H1 (cell line): ENCODE measurements at regions not wholly inside any gene's neighbourhood (a gene's known extent, or its start where the extent isn't known, plus 50 kb on each side); places are given as distances from the start of the nearest gene placed in this dataset.

Experiments
- CTCF ChIA-PET: fragments of 300-600 bp; sonication (Branson Sonifier 250); formaldehyde crosslinking; loops from one replicate; lab custom pipeline; 2021; ENCODE audit not compliant: partially characterized antibody; lab: Charles Lee
- POLR2A ChIA-PET: fragments of 300-600 bp; sonication (Branson Sonifier 250); formaldehyde crosslinking; loops from one replicate; lab custom pipeline; 2021; ENCODE audit warnings: inconsistent platforms; ENCODE audit not compliant: partially characterized antibody; lab: Charles Lee
- DNase-seq, 2 experiments: peaks; one replicate each; pipeline versions ENCODE4 v3.0.0 to v3.0.0-alpha.2; 2010 to 2022; ENCODE audit warnings: low spot score in 2 of 2, low read depth in 1 of 2, mixed read lengths in 1 of 2
- FAIRE-seq: peaks from 2 replicates; lab custom pipeline; 2011; peaks lifted over from hg19 to GRCh38; lab: Jason Lieb, UNC
- H2AFZ ChIP-seq: 2 replicates; pipeline ENCODE4 v1.8.1; 2012; ENCODE audit warnings: low read length, inconsistent platforms
- H2AK5ac ChIP-seq: 2 replicates; pipeline ENCODE4 v1.6.1; 2013; ENCODE audit warnings: low read depth, low read length
- H2BK120ac ChIP-seq: replicated peaks from 2 replicates; pipeline ENCODE3; 2013; ENCODE audit warnings: low read depth, low read length, inconsistent platforms
- H2BK12ac ChIP-seq: 2 replicates; pipeline ENCODE4 v1.6.1; 2013; ENCODE audit warnings: low read depth, low read length
- H2BK15ac ChIP-seq: 2 replicates; pipeline ENCODE4 v1.6.1; 2013; ENCODE audit warnings: low read length
- H2BK20ac ChIP-seq: 2 replicates; pipeline ENCODE4 v1.6.1; 2013; ENCODE audit warnings: low read length
- H2BK5ac ChIP-seq: 2 replicates; pipeline ENCODE4 v1.6.1; 2013; ENCODE audit warnings: low read depth, low read length
- H3K14ac ChIP-seq: 2 replicates; pipeline ENCODE4 v1.6.1; 2013; ENCODE audit warnings: inconsistent platforms; ENCODE audit not compliant: insufficient read length
- H3K18ac ChIP-seq: 2 replicates; pipeline ENCODE4 v1.6.1; 2013; ENCODE audit warnings: low read length; ENCODE audit errors: extremely low read depth
- H3K23ac ChIP-seq: 2 replicates; pipeline ENCODE4 v1.6.1; 2013; ENCODE audit warnings: inconsistent platforms; ENCODE audit not compliant: insufficient read length
- H3K23me2 ChIP-seq: 2 replicates; pipeline ENCODE4 v1.6.1; 2013; ENCODE audit warnings: low read depth, low read length
- H3K27ac ChIP-seq: 2 replicates; pipeline ENCODE4 v1.6.1; 2011; ENCODE audit warnings: low read depth, low read length, inconsistent platforms
- H3K27me3 ChIP-seq, 4 experiments: replicated peaks in 1 of 4; 1 replicate in 1 of 4; 2 replicates in 3 of 4; pipeline versions ENCODE4 v1.6.1 to v1.8.1; 2011 to 2013; ENCODE audit warnings: low read length in 3 of 4, mild to moderate bottlenecking in 3 of 4, inconsistent platforms in 2 of 4, mixed read lengths in 2 of 4, moderate library complexity in 1 of 4; ENCODE audit not compliant: control insufficient read depth in 3 of 4, insufficient read depth in 3 of 4; ENCODE audit errors: extremely low read depth in 1 of 4
- H3K36me3 ChIP-seq, 4 experiments: 2 replicates each; pipeline versions ENCODE4 v1.6.1 to v1.8.1; 2011 to 2013; ENCODE audit warnings: mild to moderate bottlenecking in 4 of 4, low read length in 3 of 4, moderate library complexity in 2 of 4, control low read depth in 1 of 4, inconsistent platforms in 1 of 4; ENCODE audit not compliant: insufficient read depth in 4 of 4, control insufficient read depth in 2 of 4
- H3K4ac ChIP-seq: replicated peaks from 2 replicates; pipeline ENCODE3; 2013; ENCODE audit warnings: low read length, low read depth, mixed read lengths, inconsistent platforms; ENCODE audit not compliant: insufficient read length
- H3K4me1 ChIP-seq, 4 experiments: replicated peaks in 1 of 4; 1 replicate in 1 of 4; 2 replicates in 3 of 4; pipeline versions ENCODE4 v1.6.1 to v1.8.1; 2011 to 2013; ENCODE audit warnings: low read length in 3 of 4, inconsistent platforms in 2 of 4, mixed read lengths in 1 of 4; ENCODE audit not compliant: insufficient read depth in 4 of 4, control insufficient read depth in 3 of 4
- H3K4me2 ChIP-seq, 2 experiments: 2 replicates each; pipeline versions ENCODE4 v1.6.1 to v1.8.1; 2011 to 2013; ENCODE audit warnings: low read depth in 2 of 2, low read length in 2 of 2, control low read depth in 1 of 2, inconsistent platforms in 1 of 2, mild to moderate bottlenecking in 1 of 2; ENCODE audit not compliant: insufficient read depth in 1 of 2
- H3K4me3 ChIP-seq, 4 experiments: fragments of 200-600, 300-600 bp in 1 of 4; sonication (generic), shearing (Covaris generic), sonication (Bioruptor Twin) in 1 of 4; 2 replicates each; pipeline versions ENCODE4 v1.5.1 to v1.8.1; 2011 to 2016; ENCODE audit warnings: low read length in 4 of 4, low read depth in 3 of 4, control low read depth in 2 of 4, inconsistent platforms in 2 of 4, mild to moderate bottlenecking in 2 of 4, mixed read lengths in 1 of 4, moderate library complexity in 1 of 4; ENCODE audit not compliant: insufficient read depth in 2 of 4; ENCODE audit errors: extremely low read depth in 1 of 4
- H3K56ac ChIP-seq: replicated peaks from 2 replicates; pipeline ENCODE3; 2013; ENCODE audit warnings: low read depth, mild to moderate bottlenecking, mixed read lengths, low read length, inconsistent platforms; ENCODE audit not compliant: insufficient read length
- H3K79me1 ChIP-seq: 2 replicates; pipeline ENCODE4 v1.6.1; 2013; ENCODE audit warnings: low read depth, low read length, control low read depth
- H3K79me2 ChIP-seq, 2 experiments: 2 replicates each; pipeline versions ENCODE4 v1.6.1 to v1.8.1; 2012 to 2013; ENCODE audit warnings: low read length in 2 of 2, mild to moderate bottlenecking in 2 of 2, inconsistent platforms in 1 of 2; ENCODE audit not compliant: insufficient read depth in 2 of 2, control insufficient read depth in 1 of 2
- H3K9ac ChIP-seq, 4 experiments: replicated peaks in 1 of 4; 1 replicate in 1 of 4; 2 replicates in 3 of 4; pipeline versions ENCODE4 v1.6.1 to v1.8.1; 2011 to 2013; ENCODE audit warnings: low read depth in 3 of 4, low read length in 3 of 4, control low read depth in 2 of 4, mild to moderate bottlenecking in 2 of 4, moderate library complexity in 2 of 4, inconsistent platforms in 1 of 4; ENCODE audit errors: extremely low read depth in 1 of 4
- H3K9me3 ChIP-seq, 2 experiments: 2 replicates each; pipeline versions ENCODE4 v1.6.1 to v1.8.1; 2012 to 2013; ENCODE audit warnings: mild to moderate bottlenecking in 2 of 2, moderate library complexity in 2 of 2, control low read depth in 1 of 2, inconsistent platforms in 1 of 2, low read depth in 1 of 2, low read length in 1 of 2, mixed read lengths in 1 of 2; ENCODE audit not compliant: insufficient read depth in 2 of 2
- H4K20me1 ChIP-seq, 2 experiments: replicated peaks in 1 of 2; 2 replicates each; pipeline versions ENCODE3 to v1.8.1; 2011 to 2013; ENCODE audit warnings: inconsistent platforms in 2 of 2, low read length in 2 of 2, mild to moderate bottlenecking in 1 of 2; ENCODE audit not compliant: insufficient read depth in 2 of 2, control insufficient read depth in 1 of 2
- H4K5ac ChIP-seq: 2 replicates; pipeline ENCODE4 v1.6.1; 2013; ENCODE audit warnings: low read length, low read depth, mixed read lengths, inconsistent platforms; ENCODE audit not compliant: insufficient read length
- H4K8ac ChIP-seq: 2 replicates; pipeline ENCODE4 v1.8.0; 2013; ENCODE audit warnings: mild to moderate bottlenecking, moderate library complexity, low read length, inconsistent platforms; ENCODE audit not compliant: insufficient read depth; ENCODE audit errors: extremely low read depth
- H4K91ac ChIP-seq: replicated peaks from 2 replicates; pipeline ENCODE3; 2013; ENCODE audit warnings: low read length, mixed read lengths, inconsistent platforms; ENCODE audit not compliant: insufficient read length
- CHD1 ChIP-seq: IDR thresholded peaks from 2 replicates; pipeline ENCODE4 v1.6.1; 2012; ENCODE audit warnings: low read depth, low read length, improper control_type of control experiment
- EGR1 ChIP-seq: IDR thresholded peaks from 2 replicates; pipeline ENCODE4 v1.6.1; 2011; ENCODE audit warnings: low read depth, low read length, borderline replicate concordance
- POLR2A ChIP-seq, 2 experiments: IDR thresholded peaks; 1 replicate in 1 of 2; 2 replicates in 1 of 2; pipeline ENCODE4 v1.6.1; 2011; ENCODE audit warnings: low read depth in 2 of 2, low read length in 2 of 2, mild to moderate bottlenecking in 2 of 2; ENCODE audit errors: control extremely low read depth in 1 of 2
- SAP30 ChIP-seq: fragments of 300-600 bp; sonication (generic); IDR thresholded peaks from 2 replicates; pipeline ENCODE4 v1.7.1; 2012; ENCODE audit warnings: low read length, moderate library complexity, mild to moderate bottlenecking, inconsistent platforms; ENCODE audit not compliant: insufficient read depth, insufficient replicate concordance
- SIRT6 ChIP-seq: IDR thresholded peaks from one replicate; pipeline ENCODE4 v1.7.1; 2012; ENCODE audit warnings: low read length, inconsistent platforms
- TBP ChIP-seq: IDR thresholded peaks from 2 replicates; pipeline ENCODE4 v1.6.1; 2011; ENCODE audit warnings: low read depth, low read length, improper control_type of control experiment
- WGBS, 2 experiments: shearing (Covaris generic) in 1 of 2; methylation state at CpG; one replicate each; pipeline versions ENCODE4 v1.1.6 to v1.1.7; 2013 to 2015; ENCODE audit warnings: low lambda C conversion rate in 2 of 2, mixed read lengths in 2 of 2, inconsistent platforms in 1 of 2, low coverage in 1 of 2, missing lambda C conversion rate in 1 of 2; ENCODE audit not compliant: insufficient replicate concordance in 2 of 2, insufficient coverage in 1 of 2, insufficient read length in 1 of 2; ENCODE audit errors: extremely low coverage in 1 of 2, missing lambda C conversion rate in 1 of 2; 5-methylcytosine and 5-hydroxymethylcytosine counted together
- TF ChIP-seq, protein P1 (sequence below): IDR thresholded peaks from 2 replicates; pipeline ENCODE4 v1.6.1; 2011; ENCODE audit warnings: low read depth, mild to moderate bottlenecking, low read length; ENCODE audit not compliant: insufficient read depth

DNA sequence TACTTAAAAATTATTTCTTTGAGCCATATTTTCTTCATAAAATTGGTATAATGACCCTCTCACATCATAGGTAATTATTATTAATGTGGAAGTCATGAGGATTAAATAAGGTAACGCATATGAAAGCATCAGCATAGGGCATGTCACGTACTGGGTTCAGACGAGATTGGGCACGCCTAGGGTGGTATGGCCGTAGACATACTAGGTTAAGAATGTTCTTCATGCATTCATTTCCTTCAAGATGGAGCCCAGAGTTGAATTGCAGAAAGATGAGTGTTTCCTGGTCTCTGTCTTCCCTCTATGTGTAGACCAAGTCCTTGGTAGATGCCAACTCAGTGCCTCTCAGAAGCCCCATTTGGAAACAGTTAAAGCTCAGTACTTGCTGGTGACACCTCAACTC, 174.1 kb upstream of the CLINT1 start:
- no peak overlapping the region for H3K9ac ChIP-seq
- no peak overlapping the region for H4K91ac ChIP-seq
- H3K36me3 ChIP-seq = no peaks in the 10 kb centered on the region
- no peak overlapping the region for H3K18ac ChIP-seq
- no peaks in the 10 kb centered on the region for H3K4me1 ChIP-seq
- H3K4me2 ChIP-seq = no peak overlapping the region
- no peaks in the 10 kb centered on the region for H3K23me2 ChIP-seq
- TF ChIP-seq TBP (no peak), SAP30 (no peak), EGR1 (no peak), CHD1 (no peak), SIRT6 (no peak), POLR2A (IDR thresholded peaks at IDR 0.05; ENCODE audit: control extremely low read depth in 1 of 2, low read depth in 2 of 2, low read length in 2 of 2) (no peak)
- TF ChIP-seq, protein P1, sequence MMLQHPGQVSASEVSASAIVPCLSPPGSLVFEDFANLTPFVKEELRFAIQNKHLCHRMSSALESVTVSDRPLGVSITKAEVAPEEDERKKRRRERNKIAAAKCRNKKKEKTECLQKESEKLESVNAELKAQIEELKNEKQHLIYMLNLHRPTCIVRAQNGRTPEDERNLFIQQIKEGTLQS = no peak
- H3K14ac ChIP-seq = no peak overlapping the region
- no peak overlapping the region for H2AK5ac ChIP-seq
- H2BK12ac ChIP-seq = no peak overlapping the region
- CTCF ChIA-PET = no interaction called here
- no peaks in the 10 kb centered on the region for H4K20me1 ChIP-seq
- POLR2A ChIA-PET = no interaction called here
- WGBS, 2 experiments = 93% methylated on average over 5 of the region's 5 CpGs; no CpG with 5 or more reads in 1 of the 2 experiments
- H4K5ac ChIP-seq = no peak overlapping the region
- no peaks in the 10 kb centered on the region for H3K27me3 ChIP-seq
- no peak overlapping the region for H3K4ac ChIP-seq
- H3K9me3 ChIP-seq = peaks cover 17 to 37% of the 10 kb centered on the region in 2 experiments
- no peak overlapping the region for H3K4me3 ChIP-seq
- H2AFZ ChIP-seq = no peak overlapping the region
- H3K27ac ChIP-seq = no peak overlapping the region
- no peak overlapping the region for H3K23ac ChIP-seq
- H2BK5ac ChIP-seq = no peak overlapping the region
- DNase-seq (no peak), FAIRE-seq (no peak)
- no peak overlapping the region for H4K8ac ChIP-seq
- no peak overlapping the region for H2BK20ac ChIP-seq
- no peak overlapping the region for H2BK120ac ChIP-seq
- H3K79me2 ChIP-seq = no peaks in the 10 kb centered on the region
- no peaks in the 10 kb centered on the region for H3K79me1 ChIP-seq
- H2BK15ac ChIP-seq = no peak overlapping the region
- H3K56ac ChIP-seq = no peak overlapping the region
